Kidney (tissue), 13 donors: ENCODE measurements at regions not wholly inside any gene's neighbourhood (a gene's known extent, or its start where the extent isn't known, plus 50 kb on each side); places are given as distances from the start of the nearest gene placed in this dataset.

ENCODE experiments used
- DNase-seq, 5 donors: peaks; one replicate each; pipeline ENCODE4 v3.0.0-alpha.2; 2013 to 2020
- FAIRE-seq: peaks from 2 replicates; lab custom pipeline; 2012; peaks lifted over from hg19 to GRCh38; lab: Jason Lieb, UNC
- H3K27ac ChIP-seq, 2 donors: one replicate each; pipeline ENCODE4 v1.7.0; 2013; ENCODE audit warnings: low read depth in 2 of 2, low read length in 2 of 2, inconsistent platforms in 1 of 2
- H3K27me3 ChIP-seq: one replicate; pipeline ENCODE4 v1.7.1; 2013; ENCODE audit warnings: low read length, inconsistent platforms; ENCODE audit not compliant: control insufficient read depth, insufficient read depth
- H3K36me3 ChIP-seq, 3 donors: one replicate each; pipeline versions ENCODE4 v1.7.0 to v1.7.1; 2013; ENCODE audit warnings: low read length in 3 of 3, control low read depth in 1 of 3, inconsistent platforms in 1 of 3; ENCODE audit not compliant: insufficient read depth in 3 of 3, control insufficient read depth in 2 of 3
- H3K4me1 ChIP-seq, 3 donors: one replicate each; pipeline versions ENCODE4 v1.7.0 to v1.7.1; 2013; ENCODE audit warnings: low read length in 3 of 3, inconsistent platforms in 1 of 3, low read depth in 1 of 3; ENCODE audit not compliant: control insufficient read depth in 2 of 3, insufficient read depth in 2 of 3
- H3K4me3 ChIP-seq, 3 donors: one replicate each; pipeline versions ENCODE4 v1.7.0 to v1.8.1; 2013; ENCODE audit warnings: low read length in 3 of 3, control low read depth in 1 of 3, inconsistent platforms in 1 of 3
- H3K9ac ChIP-seq, 3 donors: one replicate each; pipeline versions ENCODE4 v1.7.0 to v1.7.1; 2013; ENCODE audit warnings: low read length in 3 of 3, control low read depth in 1 of 3, inconsistent platforms in 1 of 3
- H3K9me3 ChIP-seq, 3 donors: one replicate each; pipeline versions ENCODE4 v1.7.0 to v1.7.1; 2013; ENCODE audit warnings: low read length in 3 of 3, control low read depth in 1 of 3, inconsistent platforms in 1 of 3; ENCODE audit not compliant: control insufficient read depth in 2 of 3, insufficient read depth in 1 of 3
- intact Hi-C: fragments of 100-400 bp; cut with DNase I; formaldehyde crosslinking; loops from one replicate; pipeline ENCODE4 v1.11.1; 2022
- TF ChIP-seq, protein P1 (sequence below): IDR thresholded peaks from 3 replicates; pipeline ENCODE4 v1.5.1; 2012; ENCODE audit warnings: mild to moderate bottlenecking, moderate library complexity, borderline replicate concordance; ENCODE audit not compliant: insufficient read depth; ENCODE audit errors: extremely low read depth
- donor health status: control.
- donor health status: control.
- donor health status: control.
- donor health status: control.
- donor health status: control.
- donor health status: DM: yes; HTN: yes; CAD: no.
- donor health status: Normal renal cell carcinoma (clear cell type).

DNA sequence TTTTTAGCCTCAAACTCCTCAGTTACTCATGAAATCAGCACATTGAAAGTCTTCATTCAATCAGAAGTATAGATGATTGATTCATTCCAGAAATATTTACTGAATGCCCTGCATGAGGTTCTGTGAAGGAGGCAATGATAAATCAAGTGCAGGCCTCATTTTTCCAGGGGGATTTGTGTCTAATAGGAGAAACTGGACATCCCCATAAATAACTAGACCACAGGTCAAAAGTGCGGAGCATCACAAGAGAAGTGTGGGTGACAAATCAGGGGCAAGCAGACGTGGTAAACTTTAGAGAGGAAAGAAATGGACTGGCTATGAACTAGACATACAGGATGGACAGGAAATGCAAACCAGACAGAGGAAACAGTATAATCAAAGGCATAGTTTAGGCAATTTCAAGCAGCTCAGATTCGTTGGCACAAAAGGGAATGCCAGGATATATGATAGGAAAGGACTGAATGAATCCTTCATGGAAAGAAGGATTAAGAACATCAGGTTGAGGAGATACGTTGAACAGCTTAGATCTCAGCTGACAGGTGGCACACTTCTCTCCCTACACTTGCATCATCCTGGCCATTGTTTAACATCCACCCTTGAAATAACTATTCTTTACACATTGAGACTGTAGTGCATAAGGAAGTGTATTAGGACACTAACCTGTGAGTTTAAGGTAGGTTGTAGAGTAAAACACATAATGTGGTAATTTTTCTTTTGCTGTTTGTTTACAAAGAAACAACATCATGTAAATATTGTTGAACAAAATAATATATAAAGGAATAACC, 69.6 kb upstream of the RASGEF1B start:
- H3K27me3 ChIP-seq: no peaks in the 10 kb centered on the region
- no peaks in the 10 kb centered on the region for H3K36me3 ChIP-seq
- no peaks in the 10 kb centered on the region for H3K4me1 ChIP-seq
- H3K9me3 ChIP-seq: no peaks in the 10 kb centered on the region
- DNase-seq: no peak
- H3K27ac ChIP-seq: no peak overlapping the region
- TF ChIP-seq, protein P1, sequence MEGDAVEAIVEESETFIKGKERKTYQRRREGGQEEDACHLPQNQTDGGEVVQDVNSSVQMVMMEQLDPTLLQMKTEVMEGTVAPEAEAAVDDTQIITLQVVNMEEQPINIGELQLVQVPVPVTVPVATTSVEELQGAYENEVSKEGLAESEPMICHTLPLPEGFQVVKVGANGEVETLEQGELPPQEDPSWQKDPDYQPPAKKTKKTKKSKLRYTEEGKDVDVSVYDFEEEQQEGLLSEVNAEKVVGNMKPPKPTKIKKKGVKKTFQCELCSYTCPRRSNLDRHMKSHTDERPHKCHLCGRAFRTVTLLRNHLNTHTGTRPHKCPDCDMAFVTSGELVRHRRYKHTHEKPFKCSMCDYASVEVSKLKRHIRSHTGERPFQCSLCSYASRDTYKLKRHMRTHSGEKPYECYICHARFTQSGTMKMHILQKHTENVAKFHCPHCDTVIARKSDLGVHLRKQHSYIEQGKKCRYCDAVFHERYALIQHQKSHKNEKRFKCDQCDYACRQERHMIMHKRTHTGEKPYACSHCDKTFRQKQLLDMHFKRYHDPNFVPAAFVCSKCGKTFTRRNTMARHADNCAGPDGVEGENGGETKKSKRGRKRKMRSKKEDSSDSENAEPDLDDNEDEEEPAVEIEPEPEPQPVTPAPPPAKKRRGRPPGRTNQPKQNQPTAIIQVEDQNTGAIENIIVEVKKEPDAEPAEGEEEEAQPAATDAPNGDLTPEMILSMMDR: no peak
- no peak overlapping the region for H3K4me3 ChIP-seq
- intact Hi-C loops: no loop called here
- H3K9ac ChIP-seq: no peak overlapping the region
- FAIRE-seq: no peak

DNA sequence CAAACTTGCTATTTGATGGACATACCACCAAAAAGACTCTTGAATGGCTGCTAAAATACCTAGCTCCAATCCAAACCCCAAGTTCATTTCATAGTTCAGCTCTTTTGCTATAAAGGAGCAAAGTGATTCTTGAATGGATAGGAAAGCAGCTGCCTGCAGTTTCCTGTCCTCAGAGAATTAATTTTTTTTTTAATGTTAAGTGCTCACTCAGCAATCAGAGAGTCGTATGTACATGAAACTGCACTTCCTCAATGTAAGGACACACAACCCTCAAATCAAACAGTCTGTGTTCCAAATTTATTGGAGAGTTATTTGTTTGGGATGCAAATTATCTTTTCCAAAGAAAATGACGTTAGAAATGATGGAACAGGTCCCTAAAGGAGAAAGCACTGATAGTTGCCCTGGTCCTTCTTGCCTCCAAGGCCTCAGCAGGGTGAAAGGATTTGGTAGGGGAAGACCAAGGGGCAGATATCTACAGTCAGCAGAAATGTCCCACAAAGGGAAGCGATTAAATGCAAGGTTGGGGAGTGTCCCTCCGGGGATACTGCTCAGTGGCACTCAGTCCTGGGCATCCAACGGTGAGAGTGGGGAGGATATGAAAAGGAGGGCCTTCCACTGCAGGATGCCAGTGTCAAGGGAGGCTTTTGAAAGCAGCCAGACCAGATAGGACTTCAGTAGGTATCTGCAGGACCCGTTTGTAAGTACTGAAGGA, 67.2 kb upstream of the RASGEF1B start:
- no peaks in the 10 kb centered on the region for H3K9me3 ChIP-seq
- no peak for DNase-seq
- no peak for FAIRE-seq
- H3K4me1 ChIP-seq: no peaks in the 10 kb centered on the region
- H3K27me3 ChIP-seq: no peaks in the 10 kb centered on the region
- H3K36me3 ChIP-seq: no peaks in the 10 kb centered on the region
- intact Hi-C loops: no loop called here
- H3K27ac ChIP-seq: no peak overlapping the region
- TF ChIP-seq, protein P1: no peak
- H3K9ac ChIP-seq: no peak overlapping the region
- H3K4me3 ChIP-seq: no peak overlapping the region

DNA sequence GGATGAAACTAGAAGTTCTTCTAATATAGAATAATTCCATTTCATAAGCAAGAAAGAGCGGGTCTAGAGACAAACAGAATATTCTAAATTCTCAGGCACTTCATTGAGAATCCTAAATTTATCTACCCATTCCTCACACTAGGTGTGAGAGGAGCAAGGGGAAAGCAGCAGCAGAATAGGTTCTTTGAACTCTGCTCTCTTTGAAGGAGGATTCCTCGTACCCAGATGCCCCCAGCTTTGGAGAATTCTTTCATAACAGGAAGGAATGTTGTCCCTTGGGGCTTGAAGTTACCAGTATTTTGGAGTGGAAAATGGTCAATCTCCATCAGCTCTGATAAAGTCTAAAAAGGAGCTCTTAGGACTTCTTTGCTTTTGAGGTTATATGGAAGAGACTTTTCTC, 59.7 kb upstream of the RASGEF1B start:
- no peaks in the 10 kb centered on the region for H3K4me1 ChIP-seq
- intact Hi-C loops: no loop called here
- DNase-seq (no peak), FAIRE-seq (no peak)
- H3K4me3 ChIP-seq: no peak overlapping the region
- H3K27ac ChIP-seq: no peak overlapping the region
- H3K9me3 ChIP-seq: no peaks in the 10 kb centered on the region
- no peaks in the 10 kb centered on the region for H3K36me3 ChIP-seq
- H3K9ac ChIP-seq: no peak overlapping the region
- no peaks in the 10 kb centered on the region for H3K27me3 ChIP-seq
- TF ChIP-seq, protein P1: no peak
